T-cell (primary cell): ENCODE measurements at regions not wholly inside any gene's neighbourhood (a gene's known extent, or its start where the extent isn't known, plus 50 kb on each side); places are given as distances from the start of the nearest gene placed in this dataset.

Experiments used
- ATAC-seq, 4 experiments: fragments of 200-7000 bp in 3 of 4; fragments of 150-1000 bp in 1 of 4; cut with Tn5 transposase; replicated peaks in 1 of 4; 1 replicate in 3 of 4; 2 replicates in 1 of 4; pipeline ENCODE4 v1.10.0; 2021; ENCODE audit warnings: moderate library complexity in 3 of 4, mild to moderate bottlenecking in 2 of 4, moderate number of reproducible peaks in 1 of 4
- CTCF ChIA-PET, 2 donors: fragments of 300-600 bp; sonication (Branson Sonifier 250); formaldehyde crosslinking; loops; one replicate each; lab custom pipeline; 2022; ENCODE audit warnings: antibody characterized with exemption in 2 of 2; lab: Charles Lee
- POLR2A ChIA-PET, 2 donors: fragments of 300-600 bp; sonication (Branson Sonifier 250); formaldehyde crosslinking; loops; one replicate each; lab custom pipeline; 2022; ENCODE audit warnings: antibody characterized with exemption in 2 of 2; lab: Charles Lee
- DNase-seq, 35 experiments: peaks; one replicate each; pipeline versions ENCODE4 v3.0.0 to v3.0.0-alpha.2; 2013 to 2023
- H3K27ac ChIP-seq: one replicate; pipeline ENCODE4 v1.5.1; 2013; ENCODE audit warnings: low read length
- H3K27me3 ChIP-seq, 2 experiments: replicated peaks in 1 of 2; 1 replicate in 1 of 2; 2 replicates in 1 of 2; pipeline versions ENCODE4 v1.6.1 to v1.7.0; 2013; ENCODE audit warnings: low read length in 1 of 2, mixed read lengths in 1 of 2; ENCODE audit not compliant: control insufficient read depth in 2 of 2, insufficient read depth in 2 of 2; ENCODE audit errors: extremely low read depth in 1 of 2
- H3K36me3 ChIP-seq, 2 donors: 1 replicate in 1 of 2; 2 replicates in 1 of 2; pipeline versions ENCODE4 v1.6.1 to v1.7.0; 2013; ENCODE audit warnings: low read length in 1 of 2; ENCODE audit not compliant: control insufficient read depth in 2 of 2, insufficient read depth in 1 of 2; ENCODE audit errors: extremely low read depth in 1 of 2
- H3K4me1 ChIP-seq, 2 experiments: 1 replicate in 1 of 2; 2 replicates in 1 of 2; pipeline versions ENCODE4 v1.6.1 to v1.7.0; 2013; ENCODE audit warnings: low read length in 2 of 2, mixed read lengths in 1 of 2; ENCODE audit not compliant: insufficient read depth in 2 of 2, control insufficient read depth in 1 of 2; ENCODE audit errors: extremely low read depth in 1 of 2
- H3K4me3 ChIP-seq, 2 donors: 1 replicate in 1 of 2; 2 replicates in 1 of 2; pipeline versions ENCODE4 v1.5.1 to v1.7.0; 2013; ENCODE audit warnings: mild to moderate bottlenecking in 2 of 2, low read length in 1 of 2, moderate library complexity in 1 of 2; ENCODE audit not compliant: control insufficient read depth in 1 of 2; ENCODE audit errors: extremely low read depth in 1 of 2
- H3K9me3 ChIP-seq: 2 replicates; pipeline ENCODE4 v1.7.0; 2013
- H3K27ac Mint-ChIP-seq, 2 donors: one replicate each; pipeline ENCODE4 v1.8.0; 2020 to 2021; ENCODE audit warnings: mild to moderate bottlenecking in 2 of 2, mixed read lengths in 2 of 2
- H3K27me3 Mint-ChIP-seq, 2 donors: one replicate each; pipeline ENCODE4 v1.8.0; 2021 to 2022; ENCODE audit warnings: mixed read lengths in 2 of 2
- H3K36me3 Mint-ChIP-seq: one replicate; pipeline ENCODE4 v1.8.0; 2021; ENCODE audit warnings: mixed read lengths
- H3K4me1 Mint-ChIP-seq, 3 donors: one replicate each; pipeline ENCODE4 v1.8.0; 2020 to 2022; ENCODE audit warnings: mixed read lengths in 3 of 3, mild to moderate bottlenecking in 1 of 3
- H3K4me3 Mint-ChIP-seq, 3 donors: one replicate each; pipeline ENCODE4 v1.8.0; 2020 to 2022; ENCODE audit warnings: mild to moderate bottlenecking in 3 of 3, mixed read lengths in 3 of 3, moderate library complexity in 3 of 3
- H3K9me3 Mint-ChIP-seq, 3 donors: one replicate each; pipeline ENCODE4 v1.8.0; 2020 to 2022; ENCODE audit warnings: mixed read lengths in 3 of 3
- WGBS: methylation state at CpG from one replicate; pipeline ENCODE4 v1.1.5; 2013; ENCODE audit warnings: missing lambda C conversion rate; ENCODE audit not compliant: insufficient coverage; 5-methylcytosine and 5-hydroxymethylcytosine counted together

DNA sequence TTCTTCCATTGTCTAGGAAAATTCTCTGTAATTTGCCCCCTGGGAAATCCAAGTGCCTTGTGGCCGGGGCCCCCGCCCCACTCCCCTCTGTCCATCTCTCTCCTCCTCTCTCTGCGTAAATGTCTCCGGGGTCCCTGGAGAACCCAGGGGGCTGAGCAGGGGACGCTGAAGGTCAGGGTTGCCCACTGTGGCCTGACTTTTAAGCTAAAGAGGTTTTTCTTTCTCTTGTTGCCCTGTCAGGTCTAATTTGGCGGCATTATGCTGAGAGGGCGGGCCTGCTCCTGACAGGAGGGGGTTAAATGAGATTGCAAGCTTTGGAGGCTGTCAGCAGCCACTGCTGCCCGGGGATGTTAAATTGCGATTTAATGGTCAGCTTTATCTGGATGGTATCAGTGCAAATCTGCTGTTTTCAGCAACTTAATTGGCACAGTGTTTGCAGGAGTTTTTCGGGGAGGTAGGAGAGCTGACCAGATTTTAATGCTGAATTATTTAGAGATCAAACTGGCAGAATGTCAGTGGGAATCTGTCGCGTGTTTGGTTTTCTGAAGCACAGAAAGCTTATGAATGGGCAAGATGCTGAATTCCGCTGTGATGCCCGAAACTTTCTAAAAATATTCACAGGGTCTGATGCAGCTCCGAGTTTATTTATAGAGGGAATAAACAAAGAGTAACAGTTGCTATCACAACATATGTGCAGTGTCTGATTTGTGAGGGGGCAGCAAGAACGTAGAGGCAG lies 93.2 kb upstream of the SOX1 start:
- H3K27ac Mint-ChIP-seq: no peak overlapping the region
- H3K9me3 Mint-ChIP-seq: peaks cover 0 to 14% (median 4%) of the 10 kb centered on the region in 3 donors
- Histone ChIP-seq H3K4me3 (no peak overlapping the region), H3K27me3 (peaks cover 0 to 26% of the 10 kb centered on the region in 2 experiments), H3K36me3 (no peaks in the 10 kb centered on the region), H3K4me1 (no peaks in the 10 kb centered on the region), H3K27ac (no peak overlapping the region), H3K9me3 (no peaks in the 10 kb centered on the region)
- ChIA-PET CTCF (no interaction called here), POLR2A (no interaction called here)
- peaks cover 23 to 34% of the 10 kb centered on the region in 2 donors for H3K27me3 Mint-ChIP-seq
- no peak for DNase-seq
- peaks cover 0 to 6% (median 0%) of the 10 kb centered on the region in 3 donors for H3K4me1 Mint-ChIP-seq
- 55% methylated on average over 7 of the region's 16 CpGs for WGBS
- H3K36me3 Mint-ChIP-seq: no peaks in the 10 kb centered on the region
- no peak overlapping the region for H3K4me3 Mint-ChIP-seq
- ATAC-seq: no peak

DNA sequence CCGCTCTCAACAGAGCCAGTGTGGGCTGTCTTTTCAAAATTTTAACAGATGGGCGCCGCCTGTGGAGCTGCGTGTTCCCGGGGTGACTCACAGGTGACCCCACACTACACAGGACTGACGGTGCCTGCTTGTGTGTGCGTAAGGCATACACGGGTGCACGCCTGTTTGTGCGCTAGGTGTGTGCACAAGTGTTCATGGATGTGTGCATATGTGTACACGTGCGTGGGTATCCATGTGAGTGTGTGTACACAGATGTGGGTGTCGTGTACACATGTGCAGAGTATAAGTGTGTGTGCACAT lies 92.7 kb upstream of the SOX1 start:
- Mint-ChIP-seq H3K4me1 (peaks cover 0 to 6% (median 0%) of the 10 kb centered on the region in 3 donors), H3K9me3 (peaks cover 0 to 14% (median 4%) of the 10 kb centered on the region in 3 donors), H3K4me3 (no peak overlapping the region), H3K27ac (no peak overlapping the region), H3K36me3 (no peaks in the 10 kb centered on the region), H3K27me3 (peaks cover 26 to 39% of the 10 kb centered on the region in 2 donors)
- ChIA-PET CTCF (no interaction called here), POLR2A (no interaction called here)
- Histone ChIP-seq H3K27ac (no peak overlapping the region), H3K4me3 (no peak overlapping the region), H3K9me3 (no peaks in the 10 kb centered on the region), H3K27me3 (peaks cover 0 to 26% of the 10 kb centered on the region in 2 experiments), H3K4me1 (no peaks in the 10 kb centered on the region), H3K36me3 (no peaks in the 10 kb centered on the region)
- 93% methylated on average over 11 of the region's 13 CpGs for WGBS
- DNase-seq (no peak), ATAC-seq (no peak)

DNA sequence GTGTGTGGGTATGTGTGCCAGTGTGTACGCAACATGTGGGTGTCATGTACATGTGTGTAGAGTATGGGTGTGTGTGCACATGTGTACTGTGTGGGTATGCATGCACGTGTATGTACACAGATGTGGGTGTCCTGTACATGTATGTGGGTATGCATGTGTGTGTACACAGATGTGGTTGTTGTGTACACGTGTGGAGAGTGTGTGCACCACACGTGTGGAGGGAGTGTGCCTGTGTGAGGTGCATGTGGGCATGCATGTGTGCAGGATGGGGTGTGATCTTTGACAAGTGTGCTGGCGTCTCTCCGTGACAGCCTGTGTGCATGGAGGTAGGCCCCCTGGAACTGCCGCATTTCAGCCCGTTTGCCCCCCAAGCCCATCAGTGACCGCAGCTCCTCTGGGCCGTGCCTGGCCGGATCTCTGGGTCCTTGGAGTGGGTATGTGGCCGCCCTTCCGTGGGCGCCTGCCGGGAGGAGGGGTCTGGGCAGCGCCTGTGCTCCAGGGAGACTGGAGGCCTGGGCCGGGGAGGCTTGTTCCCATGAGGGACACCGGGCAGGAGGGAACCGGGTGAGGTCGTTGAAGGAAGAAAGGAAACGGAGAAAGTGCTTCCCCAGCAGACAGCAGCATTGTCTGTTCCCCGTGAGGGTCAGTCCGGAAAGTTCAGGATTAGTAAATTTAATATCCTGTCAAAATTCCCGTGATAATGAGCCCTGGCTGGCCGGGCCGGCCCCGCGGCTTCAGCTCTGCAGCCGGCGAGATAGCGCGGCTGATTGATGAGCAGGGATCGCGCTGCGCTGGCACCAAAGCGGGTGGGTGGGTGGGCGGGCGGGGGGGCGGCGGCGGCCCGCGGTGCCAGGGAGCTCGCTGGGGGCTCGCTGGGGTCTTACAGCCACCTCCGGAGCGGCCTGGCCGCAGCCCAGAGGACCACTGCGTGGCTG lies 91.1 kb upstream of the SOX1 start:
- no peak for ATAC-seq
- no peak for DNase-seq
- Mint-ChIP-seq H3K4me3 (no peak overlapping the region), H3K9me3 (peaks cover 0 to 14% (median 4%) of the 10 kb centered on the region in 3 donors), H3K27me3 (peaks cover 30 to 36% of the 10 kb centered on the region in 2 donors), H3K36me3 (no peaks in the 10 kb centered on the region), H3K27ac (no peak overlapping the region), H3K4me1 (peaks cover 0 to 6% (median 0%) of the 10 kb centered on the region in 3 donors)
- WGBS: 94% methylated on average over 31 of the region's 49 CpGs
- CTCF ChIA-PET: no interaction called here
- no peak overlapping the region for H3K4me3 ChIP-seq
- H3K27ac ChIP-seq: no peak overlapping the region
- H3K27me3 ChIP-seq: peaks cover 0 to 27% of the 10 kb centered on the region in 2 experiments
- H3K36me3 ChIP-seq: no peaks in the 10 kb centered on the region
- POLR2A ChIA-PET: no interaction called here
- H3K9me3 ChIP-seq: no peaks in the 10 kb centered on the region
- H3K4me1 ChIP-seq: no peaks in the 10 kb centered on the region

DNA sequence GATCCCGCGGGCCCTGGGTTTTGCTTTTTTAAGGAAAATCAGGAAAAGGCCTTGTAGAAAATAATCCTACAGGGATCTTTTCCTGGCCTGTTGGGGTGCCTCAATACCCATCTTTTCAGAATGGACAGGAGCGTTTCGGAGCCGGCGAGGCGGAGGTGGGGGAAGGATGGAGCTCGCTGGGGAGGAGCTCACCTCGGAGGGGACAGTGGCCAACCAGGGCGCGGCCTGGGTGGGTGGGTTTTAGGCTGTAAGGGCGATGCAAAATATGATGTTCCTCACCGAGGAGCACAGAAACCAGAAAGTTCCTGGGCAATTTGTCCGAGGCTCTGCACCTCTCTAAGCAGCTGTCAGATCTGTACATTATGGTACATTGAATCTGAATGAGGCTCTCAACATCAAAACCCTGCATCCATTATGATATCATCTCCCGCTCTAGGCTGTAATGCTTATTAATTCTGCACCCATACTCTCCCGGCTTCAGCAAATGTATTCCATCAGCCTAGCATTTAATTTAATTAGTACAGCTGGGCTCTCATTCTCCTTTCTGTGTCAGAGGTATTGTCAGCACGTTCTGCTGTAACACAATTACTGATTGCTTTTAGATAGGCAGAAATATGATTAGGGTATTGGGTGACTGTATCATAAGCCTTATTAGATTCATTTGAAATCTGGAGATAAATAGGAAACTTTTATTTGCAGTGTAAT lies 90.3 kb upstream of the SOX1 start:
- Histone ChIP-seq H3K27ac (no peak overlapping the region), H3K36me3 (no peaks in the 10 kb centered on the region), H3K4me1 (no peaks in the 10 kb centered on the region), H3K4me3 (no peak overlapping the region), H3K9me3 (no peaks in the 10 kb centered on the region), H3K27me3 (peaks cover 0 to 31% of the 10 kb centered on the region in 2 experiments)
- ChIA-PET CTCF (no interaction called here), POLR2A (no interaction called here)
- peaks cover 32 to 33% of the 10 kb centered on the region in 2 donors for H3K27me3 Mint-ChIP-seq
- H3K36me3 Mint-ChIP-seq: no peaks in the 10 kb centered on the region
- peaks cover 0 to 6% (median 0%) of the 10 kb centered on the region in 3 donors for H3K4me1 Mint-ChIP-seq
- no peak for ATAC-seq
- H3K4me3 Mint-ChIP-seq: no peak overlapping the region
- DNase-seq: no peak
- peaks cover 0 to 14% (median 4%) of the 10 kb centered on the region in 3 donors for H3K9me3 Mint-ChIP-seq
- WGBS: 98% methylated on average over 10 of the region's 17 CpGs
- no peak overlapping the region for H3K27ac Mint-ChIP-seq

DNA sequence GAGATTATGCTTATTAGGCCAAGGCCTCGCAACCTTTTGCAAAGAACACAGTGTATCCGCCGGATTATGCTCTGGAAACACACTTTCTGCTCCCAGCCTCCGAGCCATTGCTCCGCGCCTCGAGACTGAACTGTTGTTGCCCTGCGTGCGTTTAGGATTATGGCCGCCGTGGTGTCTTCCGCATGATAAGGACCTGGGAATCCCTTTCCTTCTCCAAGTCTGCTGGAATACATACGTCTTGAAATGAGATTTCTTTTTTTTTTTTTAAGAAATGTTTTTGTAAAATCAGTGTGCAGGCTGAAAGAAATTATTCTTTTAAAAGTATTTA lies 89.8 kb upstream of the SOX1 start:
- no peak overlapping the region for H3K4me3 ChIP-seq

DNA sequence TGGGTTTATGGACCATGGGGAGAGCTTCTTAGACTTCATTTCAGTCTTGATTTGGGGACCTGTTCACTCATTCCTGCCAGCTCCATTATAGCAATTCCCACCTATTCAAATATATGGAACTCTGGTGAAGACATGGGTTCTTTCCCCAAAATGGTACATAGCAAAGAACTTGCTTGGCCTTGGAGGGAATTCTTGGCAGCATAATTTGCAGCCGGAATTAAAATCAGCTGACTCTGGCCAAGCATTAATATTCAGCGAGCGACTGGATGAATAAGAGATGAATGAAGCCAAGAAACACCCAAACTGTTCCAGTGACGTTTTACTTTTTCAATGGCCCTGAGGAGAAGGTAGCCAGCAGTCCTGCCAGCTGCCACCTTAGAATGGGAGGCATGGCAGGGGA lies 88.4 kb upstream of the SOX1 start:
- CTCF ChIA-PET: no interaction called here
- Histone ChIP-seq H3K4me3 (no peak overlapping the region), H3K9me3 (no peaks in the 10 kb centered on the region), H3K4me1 (no peaks in the 10 kb centered on the region), H3K27me3 (peaks cover 2 to 17% of the 10 kb centered on the region in 2 experiments), H3K36me3 (no peaks in the 10 kb centered on the region), H3K27ac (no peak overlapping the region)
- Mint-ChIP-seq H3K9me3 (peaks cover 0 to 14% (median 4%) of the 10 kb centered on the region in 3 donors), H3K36me3 (no peaks in the 10 kb centered on the region), H3K4me1 (peaks cover 0 to 6% (median 0%) of the 10 kb centered on the region in 3 donors), H3K27me3 (peaks cover 24 to 28% of the 10 kb centered on the region in 2 donors), H3K4me3 (no peak overlapping the region), H3K27ac (no peak overlapping the region)
- 57% methylated on average over 4 of the region's 4 CpGs for WGBS
- POLR2A ChIA-PET: no interaction called here
- no peak for DNase-seq
- ATAC-seq: no peak

More for the DNA sequence above, 89.8 kb upstream of the SOX1 start:
- H3K9me3 ChIP-seq: no peaks in the 10 kb centered on the region
- 96% methylated on average over 9 of the region's 13 CpGs for WGBS
- ATAC-seq (no peak), DNase-seq (no peak)
- no peak overlapping the region for H3K27ac Mint-ChIP-seq
- no peaks in the 10 kb centered on the region for H3K4me1 ChIP-seq
- peaks cover 2 to 28% of the 10 kb centered on the region in 2 experiments for H3K27me3 ChIP-seq
- peaks cover 0 to 14% (median 4%) of the 10 kb centered on the region in 3 donors for H3K9me3 Mint-ChIP-seq
- ChIA-PET POLR2A (no interaction called here), CTCF (no interaction called here)
- H3K27me3 Mint-ChIP-seq: peaks cover 29 to 31% of the 10 kb centered on the region in 2 donors
- H3K36me3 ChIP-seq: no peaks in the 10 kb centered on the region
- H3K36me3 Mint-ChIP-seq: no peaks in the 10 kb centered on the region
- H3K4me1 Mint-ChIP-seq: peaks cover 0 to 6% (median 0%) of the 10 kb centered on the region in 3 donors
- H3K4me3 Mint-ChIP-seq: no peak overlapping the region
- no peak overlapping the region for H3K27ac ChIP-seq
